SK-N-MC (cell line): ENCODE measurements at regions not wholly inside any gene's neighbourhood (a gene's known extent, or its start where the extent isn't known, plus 50 kb on each side); places are given as distances from the start of the nearest gene placed in this dataset.
"Not testable (repeated sequence)": the region's sequence is repeated elsewhere in the genome, so short reads cannot be mapped to it uniquely, and the experiment has no call there.

Source experiments
- EZH2 ChIP-seq: fragments of 200-600 bp; sonication (generic); IDR thresholded peaks from one replicate; pipeline ENCODE4 v1.6.1; 2017; ENCODE audit warnings: antibody characterized with exemption
- FOXP2 ChIP-seq: optimal IDR thresholded peaks from 2 replicates; pipeline ENCODE3; 2011; ENCODE audit warnings: mild to moderate bottlenecking, moderate library complexity; ENCODE audit not compliant: insufficient read depth; ENCODE audit errors: extremely low read length, control extremely low read depth
- POLR2AphosphoS5 ChIP-seq: IDR thresholded peaks from 2 replicates; pipeline ENCODE4 v1.6.1; 2012; ENCODE audit warnings: mild to moderate bottlenecking, low read depth, low read length, borderline replicate concordance

DNA sequence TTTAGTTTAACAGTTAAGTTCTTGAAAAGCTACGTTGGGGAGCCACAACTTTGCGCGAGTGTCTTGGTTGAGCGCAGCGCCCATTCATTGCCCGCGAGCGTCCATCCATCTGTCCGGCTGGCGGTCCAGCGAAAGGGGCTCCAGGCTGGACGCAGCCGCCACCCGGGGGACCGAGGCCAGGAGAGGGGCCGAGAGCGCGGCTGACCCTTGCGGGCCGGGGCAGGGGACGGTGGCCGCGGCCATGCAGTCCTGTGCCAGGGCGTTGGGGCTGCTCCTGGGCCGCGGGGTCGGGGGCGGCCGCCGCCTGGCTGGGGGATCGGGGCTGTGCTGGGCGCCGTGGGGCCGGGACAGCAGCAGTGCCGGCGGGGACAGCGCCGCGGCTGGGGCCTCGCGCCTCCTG is 86.8 kb downstream of the ARL9 start:
- not testable (repeated sequence) for TF ChIP-seq POLR2AphosphoS5, EZH2, FOXP2
